OCI-LY7 (cell line): ENCODE measurements at regions not wholly inside any gene's neighbourhood (a gene's known extent, or its start where the extent isn't known, plus 50 kb on each side); places are given as distances from the start of the nearest gene placed in this dataset.

ENCODE experiments used
- BruUV-seq: library from RNA; stranded (reverse); fragments of 400-500 nt; replicated peaks from 2 replicates; lab custom pipeline; 2021; lab: Mats Ljungman, UMichigan
- CTCF ChIA-PET: fragments of 300-600 bp; sonication (Branson Sonifier 250); formaldehyde crosslinking; loops from one replicate; lab custom pipeline; 2022; ENCODE audit warnings: antibody characterized with exemption; ENCODE audit not compliant: unreplicated experiment; lab: Charles Lee
- POLR2A ChIA-PET: fragments of 300-600 bp; sonication (Branson Sonifier 250); formaldehyde crosslinking; loops from one replicate; lab custom pipeline; 2022; ENCODE audit warnings: antibody characterized with exemption; lab: Charles Lee
- DNase-seq: peaks from one replicate; pipeline ENCODE4 v3.0.0-alpha.2; 2015; ENCODE audit warnings: low spot score
- H2AFZ ChIP-seq: fragments of 200-600 bp; sonication (generic), shearing (Covaris generic); 2 replicates; pipeline ENCODE4 v1.6.1; 2014; ENCODE audit warnings: mild to moderate bottlenecking, antibody characterized with exemption, low read length, moderate library complexity
- H3K27ac ChIP-seq: fragments of 200-600 bp; sonication (generic); 2 replicates; pipeline ENCODE4 v1.5.1; 2014; ENCODE audit warnings: mixed run types, low read depth, mild to moderate bottlenecking, moderate library complexity, low read length, inconsistent platforms; ENCODE audit not compliant: poor library complexity, severe bottlenecking
- H3K36me3 ChIP-seq: fragments of 200-600 bp; sonication (generic); 2 replicates; pipeline ENCODE4 v1.6.1; 2014; ENCODE audit warnings: mild to moderate bottlenecking, antibody characterized with exemption, low read length, moderate library complexity, mixed read lengths; ENCODE audit not compliant: insufficient read depth
- H3K4me1 ChIP-seq: fragments of 200-600 bp; sonication (generic); 2 replicates; pipeline ENCODE4 v1.5.1; 2014; ENCODE audit warnings: mild to moderate bottlenecking, low read length; ENCODE audit not compliant: insufficient read depth, poor library complexity, severe bottlenecking
- H3K4me2 ChIP-seq: fragments of 200-600 bp; sonication (generic); 2 replicates; pipeline ENCODE4 v1.6.1; 2014; ENCODE audit warnings: mild to moderate bottlenecking, low read length
- H3K4me3 ChIP-seq: fragments of 200-600 bp; sonication (generic); 2 replicates; pipeline ENCODE4 v1.5.1; 2014; ENCODE audit warnings: mild to moderate bottlenecking, low read depth, low read length; ENCODE audit not compliant: poor library complexity, severe bottlenecking
- H3K79me2 ChIP-seq: fragments of 200-600 bp; sonication (generic); 2 replicates; pipeline ENCODE4 v1.6.1; 2016; ENCODE audit warnings: low read depth, mild to moderate bottlenecking, low read length, moderate library complexity, mixed read lengths; ENCODE audit not compliant: insufficient read depth
- H3K9me2 ChIP-seq: fragments of 200-600 bp; sonication (generic); 2 replicates; pipeline ENCODE4 v1.6.1; 2016; ENCODE audit warnings: mild to moderate bottlenecking, low read length, mixed read lengths; ENCODE audit not compliant: insufficient read depth
- H3K9me3 ChIP-seq: fragments of 200-600 bp; sonication (generic); 2 replicates; pipeline ENCODE4 v1.6.1; 2014; ENCODE audit warnings: mild to moderate bottlenecking, mixed run types, low read length, mixed read lengths
- H4K20me1 ChIP-seq: fragments of 200-600 bp; sonication (generic); 2 replicates; pipeline ENCODE4 v1.6.1; 2014; ENCODE audit warnings: mild to moderate bottlenecking, antibody characterized with exemption, low read length, moderate library complexity, mixed read lengths; ENCODE audit not compliant: insufficient read depth
- CTCF ChIP-seq: fragments of 200-600 bp; sonication (generic); conservative IDR thresholded peaks from 2 replicates; pipeline ENCODE4 v1.5.1; 2014; ENCODE audit warnings: mild to moderate bottlenecking, antibody characterized with exemption, low read length, moderate library complexity, mixed read lengths
- EZH2phosphoT487 ChIP-seq: fragments of 200-600 bp; sonication (generic); IDR thresholded peaks from 2 replicates; pipeline ENCODE4 v1.6.1; 2018; ENCODE audit warnings: low read depth, borderline replicate concordance, mild to moderate bottlenecking, mixed run types, antibody characterized with exemption, low read length, moderate library complexity, mixed read lengths
- intact Hi-C: fragments of 100-400 bp; cut with micrococcal nuclease; formaldehyde crosslinking; loops from one replicate; pipeline ENCODE4 v1.10.0; 2022; ENCODE audit not compliant: unreplicated experiment

GRCh38 chr2:221085341-221085900 is 486.7 kb downstream of the EPHA4 start:
- Histone ChIP-seq H3K4me2 (no peak overlapping the region), H3K9me2 (no peaks in the 10 kb centered on the region), H3K79me2 (no peaks in the 10 kb centered on the region), H2AFZ (no peak overlapping the region), H3K27ac (no peak overlapping the region), H4K20me1 (no peaks in the 10 kb centered on the region), H3K9me3 (no peaks in the 10 kb centered on the region), H3K4me3 (no peak overlapping the region), H3K36me3 (no peaks in the 10 kb centered on the region), H3K4me1 (no peaks in the 10 kb centered on the region)
- no peak for DNase-seq
- intact Hi-C loops, result no loop called here
- CTCF ChIA-PET, result no interaction called here
- POLR2A ChIA-PET, result interaction anchor here (0.7 kb wide), 1 partner anchor 355 kb away, joined by 3 read pairs; no protein-coding TSS in a partner anchor
- BruUV-seq, result no TSS peak
- no peak for TF ChIP-seq CTCF
- no peak for TF ChIP-seq EZH2phosphoT487

DNA sequence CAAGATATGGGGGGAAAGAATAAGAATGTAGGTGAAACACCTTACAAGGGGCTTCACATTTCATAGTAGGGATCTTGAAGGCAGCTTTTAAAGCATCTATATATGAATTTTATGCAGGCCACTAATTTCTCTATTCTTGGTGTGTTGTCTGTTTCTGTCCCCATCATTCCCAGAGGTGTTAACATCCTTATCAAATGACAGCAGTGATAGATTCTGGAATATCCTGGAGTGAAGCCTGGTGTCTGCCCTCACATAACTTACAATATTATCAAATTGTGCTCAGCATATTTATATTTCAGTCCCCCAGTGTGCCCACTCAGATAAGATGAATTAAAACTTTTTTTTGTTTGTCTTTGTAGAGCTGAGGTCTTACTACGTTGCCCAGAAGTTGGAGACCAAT is 486.2 kb downstream of the EPHA4 start:
- DNase-seq, result no peak
- Histone ChIP-seq H3K9me2 (no peaks in the 10 kb centered on the region), H4K20me1 (no peaks in the 10 kb centered on the region), H3K36me3 (no peaks in the 10 kb centered on the region), H3K79me2 (no peaks in the 10 kb centered on the region), H3K4me3 (no peak overlapping the region), H3K4me1 (no peaks in the 10 kb centered on the region), H3K4me2 (no peak overlapping the region), H2AFZ (no peak overlapping the region), H3K27ac (no peak overlapping the region), H3K9me3 (no peaks in the 10 kb centered on the region)
- TF ChIP-seq EZH2phosphoT487 (no peak), CTCF (no peak)
- ChIA-PET CTCF (no interaction called here), POLR2A (interaction anchor here (0.7 kb wide), 1 partner anchor 354 kb away, joined by 3 read pairs; no protein-coding TSS in a partner anchor)
- BruUV-seq, result no TSS peak
- intact Hi-C loops, result no loop called here

GRCh38 chr2:221087779-221088178 is 484.3 kb downstream of the EPHA4 start:
- no peak overlapping the region for H3K4me3 ChIP-seq
- ChIA-PET POLR2A (no interaction called here), CTCF (no interaction called here)
- no peak overlapping the region for H3K27ac ChIP-seq
- no peaks in the 10 kb centered on the region for H3K4me1 ChIP-seq
- no peak for DNase-seq
- H3K9me3 ChIP-seq, result no peaks in the 10 kb centered on the region
- H3K9me2 ChIP-seq, result no peaks in the 10 kb centered on the region
- no peaks in the 10 kb centered on the region for H3K79me2 ChIP-seq
- no peaks in the 10 kb centered on the region for H4K20me1 ChIP-seq
- no TSS peak for BruUV-seq
- TF ChIP-seq EZH2phosphoT487, result no peak
- no peak for TF ChIP-seq CTCF
- H3K36me3 ChIP-seq, result no peaks in the 10 kb centered on the region
- intact Hi-C loops, result no loop called here
- no peak overlapping the region for H2AFZ ChIP-seq
- no peak overlapping the region for H3K4me2 ChIP-seq
